ENCODE measurements at regions not wholly inside any gene's neighbourhood (a gene's known extent, or its start where the extent isn't known, plus 50 kb on each side); places are given as distances from the start of the nearest gene placed in this dataset.

DNA sequence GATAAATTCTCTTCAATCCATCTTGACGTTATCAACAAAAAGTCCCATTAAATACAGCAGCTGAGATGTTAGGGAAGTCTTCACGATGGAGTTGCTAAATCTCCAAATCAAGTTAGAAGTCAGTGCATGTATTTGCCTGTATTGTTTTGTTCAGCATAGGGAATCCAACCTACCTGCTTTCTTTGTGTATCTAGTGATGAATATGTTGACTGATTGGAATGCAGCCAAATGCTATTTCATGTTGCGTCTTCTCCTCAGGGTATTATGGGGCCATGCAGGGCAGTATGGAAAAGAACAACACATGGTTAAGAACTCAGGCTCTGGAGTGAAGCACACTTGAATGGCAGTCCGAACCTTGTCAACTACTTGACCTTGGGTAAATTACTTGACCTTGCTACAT is 529.5 kb upstream of the ZNF462 start:
- DNase-seq (no peak), ATAC-seq (replicated peaks in 1 of 4) (no peak)
- H3K4me3 Mint-ChIP-seq, result no peak overlapping the region
- 100% methylated on average over 1 of the region's 4 CpGs for WGBS (ENCODE audit: insufficient coverage)
- H3K27me3 ChIP-seq (replicated peaks in 1 of 2; ENCODE audit: control insufficient read depth in 2 of 2, extremely low read depth in 1 of 2, insufficient read depth in 2 of 2, low read length in 1 of 2), result no peaks in the 10 kb centered on the region
- no peaks in the 10 kb centered on the region for H3K4me1 Mint-ChIP-seq
- no peaks in the 10 kb centered on the region for H3K36me3 ChIP-seq (ENCODE audit: control insufficient read depth in 2 of 2, extremely low read depth in 1 of 2, insufficient read depth in 1 of 2, low read length in 1 of 2)
- ChIA-PET CTCF (no interaction called here), POLR2A (no interaction called here)
- H3K4me3 ChIP-seq (ENCODE audit: control insufficient read depth in 1 of 2, extremely low read depth in 1 of 2, low read length in 1 of 2), result no peak overlapping the region
- H3K27ac ChIP-seq (ENCODE audit: low read length), result no peak overlapping the region
- no peaks in the 10 kb centered on the region for H3K36me3 Mint-ChIP-seq
- no peaks in the 10 kb centered on the region for H3K27me3 Mint-ChIP-seq
- H3K9me3 Mint-ChIP-seq, result peaks cover 0 to 23% (median 6%) of the 10 kb centered on the region in 3 donors
- H3K4me1 ChIP-seq (ENCODE audit: control insufficient read depth in 1 of 2, extremely low read depth in 1 of 2, insufficient read depth in 2 of 2, low read length in 2 of 2), result no peaks in the 10 kb centered on the region
- no peaks in the 10 kb centered on the region for H3K9me3 ChIP-seq
- no peak overlapping the region for H3K27ac Mint-ChIP-seq

- Histone ChIP-seq H3K27me3 (replicated peaks in 1 of 2; ENCODE audit: control insufficient read depth in 2 of 2, extremely low read depth in 1 of 2, insufficient read depth in 2 of 2, low read length in 1 of 2) (no peaks in the 10 kb centered on the region), H3K4me3 (ENCODE audit: control insufficient read depth in 1 of 2, extremely low read depth in 1 of 2, low read length in 1 of 2) (no peak overlapping the region), H3K36me3 (ENCODE audit: control insufficient read depth in 2 of 2, extremely low read depth in 1 of 2, insufficient read depth in 1 of 2, low read length in 1 of 2) (no peaks in the 10 kb centered on the region), H3K4me1 (ENCODE audit: control insufficient read depth in 1 of 2, extremely low read depth in 1 of 2, insufficient read depth in 2 of 2, low read length in 2 of 2) (no peaks in the 10 kb centered on the region), H3K9me3 (no peaks in the 10 kb centered on the region), H3K27ac (ENCODE audit: low read length) (no peak overlapping the region)
- no peaks in the 10 kb centered on the region for H3K27me3 Mint-ChIP-seq
- no peak overlapping the region for H3K27ac Mint-ChIP-seq
- ATAC-seq (replicated peaks in 1 of 4) (no peak), DNase-seq (no peak)
- WGBS (ENCODE audit: insufficient coverage), result no CpG with 5 or more reads among the region's 4 CpGs
- H3K9me3 Mint-ChIP-seq, result peaks cover 0 to 23% (median 6%) of the 10 kb centered on the region in 3 donors
- H3K36me3 Mint-ChIP-seq, result no peaks in the 10 kb centered on the region
- no peaks in the 10 kb centered on the region for H3K4me1 Mint-ChIP-seq
- ChIA-PET POLR2A (no interaction called here), CTCF (no interaction called here)
- no peak overlapping the region for H3K4me3 Mint-ChIP-seq
Observed at GRCh38 chr9:106334081-106334480, 528.9 kb upstream of the ZNF462 start.

DNA sequence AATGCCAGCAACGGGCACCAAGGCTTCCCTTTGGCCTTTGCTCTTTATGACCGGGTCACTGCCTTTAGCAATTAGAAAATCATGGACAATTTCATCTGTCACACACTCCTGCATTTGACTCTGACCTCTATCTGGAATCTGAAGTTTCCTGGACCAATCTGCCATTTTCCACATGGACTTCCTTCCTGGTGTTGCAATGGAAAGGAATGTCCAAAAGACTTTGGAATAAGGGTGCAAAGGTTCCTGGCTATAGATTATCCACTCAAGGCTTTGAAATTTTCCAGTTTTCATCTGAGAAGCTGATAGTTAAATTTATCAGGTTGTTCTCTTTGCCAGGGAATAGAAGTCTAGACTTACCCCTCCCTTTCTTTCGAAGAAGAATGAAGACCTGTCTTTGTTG is 523.1 kb upstream of the ZNF462 start:
- Mint-ChIP-seq H3K9me3 (peaks cover 8 to 29% (median 10%) of the 10 kb centered on the region in 3 donors), H3K36me3 (no peaks in the 10 kb centered on the region), H3K4me3 (no peak overlapping the region), H3K27me3 (no peaks in the 10 kb centered on the region), H3K27ac (no peak overlapping the region), H3K4me1 (no peaks in the 10 kb centered on the region)
- Histone ChIP-seq H3K4me1 (ENCODE audit: control insufficient read depth in 1 of 2, extremely low read depth in 1 of 2, insufficient read depth in 2 of 2, low read length in 2 of 2) (no peaks in the 10 kb centered on the region), H3K27me3 (replicated peaks in 1 of 2; ENCODE audit: control insufficient read depth in 2 of 2, extremely low read depth in 1 of 2, insufficient read depth in 2 of 2, low read length in 1 of 2) (no peaks in the 10 kb centered on the region), H3K27ac (ENCODE audit: low read length) (no peak overlapping the region), H3K9me3 (no peaks in the 10 kb centered on the region), H3K36me3 (ENCODE audit: control insufficient read depth in 2 of 2, extremely low read depth in 1 of 2, insufficient read depth in 1 of 2, low read length in 1 of 2) (no peaks in the 10 kb centered on the region), H3K4me3 (ENCODE audit: control insufficient read depth in 1 of 2, extremely low read depth in 1 of 2, low read length in 1 of 2) (no peak overlapping the region)
- DNase-seq (no peak), ATAC-seq (replicated peaks in 1 of 4) (no peak)
- POLR2A ChIA-PET, result interaction anchor here in 1 of 2 donors (0.6 kb wide), 1 partner anchor 120 kb away, joined by 4 read pairs; no protein-coding TSS in a partner anchor
- 72% methylated on average over 2 of the region's 3 CpGs for WGBS (ENCODE audit: insufficient coverage)
- CTCF ChIA-PET, result no interaction called here

DNA sequence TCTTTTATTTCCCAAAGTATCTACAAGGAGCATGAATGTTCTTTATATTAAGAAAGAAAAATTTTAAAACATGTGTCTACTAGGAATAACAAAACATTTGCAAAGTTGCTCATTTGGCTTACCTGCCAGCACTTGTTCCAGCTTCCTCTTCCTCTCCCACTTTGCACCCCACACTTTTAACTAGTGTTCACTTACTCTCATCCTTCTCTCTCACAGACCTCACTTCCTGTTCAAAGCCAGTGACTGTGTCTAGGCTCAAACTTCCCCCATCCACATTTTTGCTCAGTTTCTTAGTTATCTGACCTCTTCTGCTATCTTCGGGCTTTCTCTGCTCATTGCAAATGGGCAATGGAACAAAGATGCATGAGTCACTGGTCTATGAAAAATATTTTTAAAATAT is 512.2 kb upstream of the ZNF462 start:
- Mint-ChIP-seq H3K27me3 (no peaks in the 10 kb centered on the region), H3K36me3 (no peaks in the 10 kb centered on the region), H3K9me3 (peaks cover 0 to 22% (median 11%) of the 10 kb centered on the region in 3 donors), H3K4me3 (no peak overlapping the region), H3K4me1 (no peaks in the 10 kb centered on the region), H3K27ac (no peak overlapping the region)
- Histone ChIP-seq H3K4me1 (ENCODE audit: control insufficient read depth in 1 of 2, extremely low read depth in 1 of 2, insufficient read depth in 2 of 2, low read length in 2 of 2) (no peaks in the 10 kb centered on the region), H3K36me3 (ENCODE audit: control insufficient read depth in 2 of 2, extremely low read depth in 1 of 2, insufficient read depth in 1 of 2, low read length in 1 of 2) (no peaks in the 10 kb centered on the region), H3K4me3 (ENCODE audit: control insufficient read depth in 1 of 2, extremely low read depth in 1 of 2, low read length in 1 of 2) (no peak overlapping the region), H3K9me3 (no peaks in the 10 kb centered on the region), H3K27me3 (replicated peaks in 1 of 2; ENCODE audit: control insufficient read depth in 2 of 2, extremely low read depth in 1 of 2, insufficient read depth in 2 of 2, low read length in 1 of 2) (no peaks in the 10 kb centered on the region), H3K27ac (ENCODE audit: low read length) (no peak overlapping the region)
- CTCF ChIA-PET, result interaction anchor here in 1 of 2 donors (0.6 kb wide), 1 partner anchor 217 kb away, joined by 4 read pairs; no protein-coding TSS in a partner anchor
- ATAC-seq (replicated peaks in 1 of 4) (no peak), DNase-seq (no peak)
- POLR2A ChIA-PET, result no interaction called here
- no CpG with 5 or more reads among the region's 1 CpG for WGBS (ENCODE audit: insufficient coverage)

DNA sequence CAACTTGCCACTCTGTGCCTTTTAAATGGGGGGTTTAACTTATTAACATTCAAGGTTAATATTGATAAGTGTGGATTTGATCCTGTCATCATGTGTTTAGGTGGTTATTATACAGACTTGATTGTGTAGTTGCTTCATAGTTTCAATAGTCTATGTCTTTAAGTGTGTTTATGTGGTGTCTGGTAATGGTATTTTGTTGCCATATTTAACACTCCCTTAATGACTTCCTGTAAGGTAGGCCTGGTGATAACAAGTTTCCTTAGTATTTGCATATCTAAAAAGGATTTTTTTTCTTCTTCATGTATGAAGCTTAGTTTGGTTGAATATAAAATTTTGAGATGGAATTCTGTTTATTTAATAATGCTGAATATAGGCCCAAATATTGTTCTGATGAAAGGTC is 506.0 kb upstream of the ZNF462 start:
- H3K9me3 Mint-ChIP-seq, result peaks cover 17 to 38% (median 25%) of the 10 kb centered on the region in 3 donors
- ATAC-seq (replicated peaks in 1 of 4) (no peak), DNase-seq (no peak)
- Histone ChIP-seq H3K27me3 (replicated peaks in 1 of 2; ENCODE audit: control insufficient read depth in 2 of 2, extremely low read depth in 1 of 2, insufficient read depth in 2 of 2, low read length in 1 of 2) (no peaks in the 10 kb centered on the region), H3K4me1 (ENCODE audit: control insufficient read depth in 1 of 2, extremely low read depth in 1 of 2, insufficient read depth in 2 of 2, low read length in 2 of 2) (no peaks in the 10 kb centered on the region), H3K27ac (ENCODE audit: low read length) (no peak overlapping the region), H3K36me3 (ENCODE audit: control insufficient read depth in 2 of 2, extremely low read depth in 1 of 2, insufficient read depth in 1 of 2, low read length in 1 of 2) (no peaks in the 10 kb centered on the region), H3K9me3 (no peaks in the 10 kb centered on the region), H3K4me3 (ENCODE audit: control insufficient read depth in 1 of 2, extremely low read depth in 1 of 2, low read length in 1 of 2) (no peak overlapping the region)
- no peaks in the 10 kb centered on the region for H3K4me1 Mint-ChIP-seq
- H3K4me3 Mint-ChIP-seq, result no peak overlapping the region
- no peak overlapping the region for H3K27ac Mint-ChIP-seq
- no peaks in the 10 kb centered on the region for H3K27me3 Mint-ChIP-seq
- POLR2A ChIA-PET, result no interaction called here
- H3K36me3 Mint-ChIP-seq, result no peaks in the 10 kb centered on the region
- CTCF ChIA-PET, result no interaction called here

DNA sequence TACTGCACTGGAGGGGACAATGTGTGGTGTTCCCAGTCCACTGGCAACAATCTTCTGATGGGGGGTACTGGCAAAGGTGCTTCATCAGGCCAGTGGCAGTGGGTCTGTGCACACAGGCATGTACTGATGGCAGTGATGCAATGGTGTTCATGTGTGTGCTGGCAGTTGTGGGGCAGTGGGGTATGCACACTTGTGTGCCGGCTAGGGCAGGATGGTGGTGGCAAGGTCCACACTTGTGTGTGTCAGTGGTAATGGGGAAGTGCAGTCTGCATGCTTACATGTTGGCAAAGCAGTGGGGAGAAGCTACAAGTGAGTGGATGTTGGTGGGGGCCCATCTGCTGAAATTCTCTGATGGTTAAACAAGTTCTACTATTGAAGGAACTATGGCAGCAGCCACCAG is 504.6 kb upstream of the ZNF462 start:
- CTCF ChIA-PET, result no interaction called here
- no peak for ATAC-seq (replicated peaks in 1 of 4)

GRCh38 chr9:106376689-106377088 is 486.3 kb upstream of the ZNF462 start:
- peaks cover 2 to 22% (median 6%) of the 10 kb centered on the region in 3 donors for H3K9me3 Mint-ChIP-seq

More for the DNA sequence above, 504.6 kb upstream of the ZNF462 start:
- Histone ChIP-seq H3K4me1 (ENCODE audit: control insufficient read depth in 1 of 2, extremely low read depth in 1 of 2, insufficient read depth in 2 of 2, low read length in 2 of 2) (no peaks in the 10 kb centered on the region), H3K36me3 (ENCODE audit: control insufficient read depth in 2 of 2, extremely low read depth in 1 of 2, insufficient read depth in 1 of 2, low read length in 1 of 2) (no peaks in the 10 kb centered on the region), H3K9me3 (no peaks in the 10 kb centered on the region), H3K27ac (ENCODE audit: low read length) (no peak overlapping the region), H3K27me3 (replicated peaks in 1 of 2; ENCODE audit: control insufficient read depth in 2 of 2, extremely low read depth in 1 of 2, insufficient read depth in 2 of 2, low read length in 1 of 2) (no peaks in the 10 kb centered on the region), H3K4me3 (ENCODE audit: control insufficient read depth in 1 of 2, extremely low read depth in 1 of 2, low read length in 1 of 2) (no peak overlapping the region)
- 82% methylated on average over 1 of the region's 1 CpG for WGBS (ENCODE audit: insufficient coverage)
- H3K36me3 Mint-ChIP-seq, result no peaks in the 10 kb centered on the region
- H3K9me3 Mint-ChIP-seq, result peaks cover 17 to 40% (median 25%) of the 10 kb centered on the region in 3 donors
- no peaks in the 10 kb centered on the region for H3K27me3 Mint-ChIP-seq
- H3K4me3 Mint-ChIP-seq, result no peak overlapping the region
- H3K4me1 Mint-ChIP-seq, result no peaks in the 10 kb centered on the region
- DNase-seq, result no peak
- POLR2A ChIA-PET, result no interaction called here
- no peak overlapping the region for H3K27ac Mint-ChIP-seq

More at GRCh38 chr9:106376689-106377088, 486.3 kb upstream of the ZNF462 start:
- Histone ChIP-seq H3K9me3 (no peaks in the 10 kb centered on the region), H3K4me1 (ENCODE audit: control insufficient read depth in 1 of 2, extremely low read depth in 1 of 2, insufficient read depth in 2 of 2, low read length in 2 of 2) (no peaks in the 10 kb centered on the region), H3K27me3 (replicated peaks in 1 of 2; ENCODE audit: control insufficient read depth in 2 of 2, extremely low read depth in 1 of 2, insufficient read depth in 2 of 2, low read length in 1 of 2) (no peaks in the 10 kb centered on the region), H3K27ac (ENCODE audit: low read length) (no peak overlapping the region), H3K36me3 (ENCODE audit: control insufficient read depth in 2 of 2, extremely low read depth in 1 of 2, insufficient read depth in 1 of 2, low read length in 1 of 2) (no peaks in the 10 kb centered on the region), H3K4me3 (ENCODE audit: control insufficient read depth in 1 of 2, extremely low read depth in 1 of 2, low read length in 1 of 2) (no peak overlapping the region)
- ChIA-PET CTCF (interaction anchor here in 1 of 2 donors (0.6 kb wide), 1 partner anchor 803 kb away, joined by 3 read pairs; no protein-coding TSS in a partner anchor), POLR2A (no interaction called here)
- no peaks in the 10 kb centered on the region for H3K36me3 Mint-ChIP-seq
- ATAC-seq (replicated peaks in 1 of 4) (no peak), DNase-seq (no peak)
- H3K27me3 Mint-ChIP-seq, result no peaks in the 10 kb centered on the region
- no peaks in the 10 kb centered on the region for H3K4me1 Mint-ChIP-seq
- no peak overlapping the region for H3K27ac Mint-ChIP-seq
- no peak overlapping the region for H3K4me3 Mint-ChIP-seq
- no CpG with 5 or more reads among the region's 2 CpGs for WGBS (ENCODE audit: insufficient coverage)

All from T-cell (primary cell).